Fibroblast of pulmonary artery (primary cell): ENCODE measurements at regions not wholly inside any gene's neighbourhood (a gene's known extent, or its start where the extent isn't known, plus 50 kb on each side); places are given as distances from the start of the nearest gene placed in this dataset.

ENCODE experiments used
- DNase-seq: peaks from one replicate; pipeline ENCODE4 v3.0.0-alpha.2; 2010; ENCODE audit warnings: low read depth
- H3K4me3 ChIP-seq: replicated peaks from 2 replicates; pipeline ENCODE4 v1.5.1; 2011; ENCODE audit warnings: low read depth, mild to moderate bottlenecking, control low read depth, low read length, moderate library complexity
- CTCF ChIP-seq: IDR thresholded peaks from 2 replicates; pipeline ENCODE4 v1.5.1; 2011; ENCODE audit warnings: mild to moderate bottlenecking, control low read depth, low read length, inconsistent platforms; ENCODE audit errors: missing control alignments

GRCh38 chr4:38280323-38280706 is 320.1 kb downstream of the PTTG2 start:
- no peak for DNase-seq
- H3K4me3 ChIP-seq: no peak overlapping the region
- no peak for TF ChIP-seq CTCF

- H3K4me3 ChIP-seq: no peak overlapping the region
- DNase-seq: peak; percentile 64
- TF ChIP-seq CTCF: no peak
Observed at GRCh38 chr4:38281371-38282071, 321.3 kb downstream of the PTTG2 start.

GRCh38 chr4:38283724-38284123 is 323.5 kb downstream of the PTTG2 start:
- DNase-seq: peak; percentile 32
- H3K4me3 ChIP-seq: no peak overlapping the region
- TF ChIP-seq CTCF: no peak

- H3K4me3 ChIP-seq: no peak overlapping the region
- DNase-seq: peak; percentile 74
Observed at GRCh38 chr4:38284294-38285030, 324.3 kb downstream of the PTTG2 start.

GRCh38 chr4:38287101-38287851 is 327.1 kb downstream of the PTTG2 start:
- no peak for TF ChIP-seq CTCF
- DNase-seq: no peak
- no peak overlapping the region for H3K4me3 ChIP-seq

More at GRCh38 chr4:38284294-38285030, 324.3 kb downstream of the PTTG2 start:
- TF ChIP-seq CTCF: no peak

- TF ChIP-seq CTCF: no peak
- DNase-seq: no peak
Observed at GRCh38 chr4:38289553-38289952, 329.4 kb downstream of the PTTG2 start.

More at GRCh38 chr4:38289553-38289952, 329.4 kb downstream of the PTTG2 start:
- no peak overlapping the region for H3K4me3 ChIP-seq
